ENCODE measurements at regions not wholly inside any gene's neighbourhood (a gene's known extent, or its start where the extent isn't known, plus 50 kb on each side); places are given as distances from the start of the nearest gene placed in this dataset.

DNA sequence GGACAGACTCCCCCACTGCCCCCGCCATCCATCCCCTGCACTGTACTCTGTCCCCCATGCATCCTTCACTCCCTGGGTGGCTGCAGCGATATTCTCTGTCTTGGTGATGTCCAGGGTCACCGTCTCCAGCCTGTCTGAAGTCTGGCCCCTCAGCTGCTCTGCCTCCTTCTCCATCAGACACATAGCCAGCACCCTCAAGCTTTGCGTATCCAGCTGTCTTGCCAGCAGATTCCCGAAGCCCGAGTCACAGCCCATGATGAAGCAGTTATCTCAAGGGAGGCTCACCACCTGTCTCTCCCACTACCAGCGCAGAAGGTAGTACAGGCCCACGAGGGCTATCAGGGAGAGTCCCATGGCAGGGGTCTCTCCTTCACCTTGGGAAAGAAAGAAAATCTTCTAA, 77.8 kb downstream of the HSD17B6 start:
- H3K27ac ChIP-seq: no peak overlapping the region
- TF ChIP-seq, protein P1, sequence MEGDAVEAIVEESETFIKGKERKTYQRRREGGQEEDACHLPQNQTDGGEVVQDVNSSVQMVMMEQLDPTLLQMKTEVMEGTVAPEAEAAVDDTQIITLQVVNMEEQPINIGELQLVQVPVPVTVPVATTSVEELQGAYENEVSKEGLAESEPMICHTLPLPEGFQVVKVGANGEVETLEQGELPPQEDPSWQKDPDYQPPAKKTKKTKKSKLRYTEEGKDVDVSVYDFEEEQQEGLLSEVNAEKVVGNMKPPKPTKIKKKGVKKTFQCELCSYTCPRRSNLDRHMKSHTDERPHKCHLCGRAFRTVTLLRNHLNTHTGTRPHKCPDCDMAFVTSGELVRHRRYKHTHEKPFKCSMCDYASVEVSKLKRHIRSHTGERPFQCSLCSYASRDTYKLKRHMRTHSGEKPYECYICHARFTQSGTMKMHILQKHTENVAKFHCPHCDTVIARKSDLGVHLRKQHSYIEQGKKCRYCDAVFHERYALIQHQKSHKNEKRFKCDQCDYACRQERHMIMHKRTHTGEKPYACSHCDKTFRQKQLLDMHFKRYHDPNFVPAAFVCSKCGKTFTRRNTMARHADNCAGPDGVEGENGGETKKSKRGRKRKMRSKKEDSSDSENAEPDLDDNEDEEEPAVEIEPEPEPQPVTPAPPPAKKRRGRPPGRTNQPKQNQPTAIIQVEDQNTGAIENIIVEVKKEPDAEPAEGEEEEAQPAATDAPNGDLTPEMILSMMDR (conservative IDR thresholded peaks at IDR 0.05): no peak

DNA sequence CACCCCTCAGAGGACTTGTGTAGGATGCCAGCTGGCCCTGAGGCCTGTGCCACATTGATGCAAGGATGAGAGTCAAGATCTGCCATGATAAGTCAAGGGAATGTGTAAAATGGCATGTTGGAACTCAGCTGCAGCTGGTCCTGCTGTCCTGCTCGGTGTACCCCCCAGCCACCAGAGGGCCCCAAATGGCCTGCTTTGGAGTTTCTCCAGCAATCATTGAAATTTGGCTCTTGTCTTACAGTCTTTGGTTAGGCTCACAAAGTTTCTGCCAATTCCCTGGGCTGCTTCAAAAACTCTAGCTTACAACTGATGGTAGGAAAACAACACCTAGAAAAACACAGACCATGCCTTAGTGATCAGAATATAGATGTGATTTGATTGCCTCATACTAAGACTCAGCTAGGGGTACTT, 76.8 kb downstream of the HSD17B6 start:
- H3K27ac ChIP-seq: no peak overlapping the region
- TF ChIP-seq, protein P1 (conservative IDR thresholded peaks at IDR 0.05): peak; percentile 49

DNA sequence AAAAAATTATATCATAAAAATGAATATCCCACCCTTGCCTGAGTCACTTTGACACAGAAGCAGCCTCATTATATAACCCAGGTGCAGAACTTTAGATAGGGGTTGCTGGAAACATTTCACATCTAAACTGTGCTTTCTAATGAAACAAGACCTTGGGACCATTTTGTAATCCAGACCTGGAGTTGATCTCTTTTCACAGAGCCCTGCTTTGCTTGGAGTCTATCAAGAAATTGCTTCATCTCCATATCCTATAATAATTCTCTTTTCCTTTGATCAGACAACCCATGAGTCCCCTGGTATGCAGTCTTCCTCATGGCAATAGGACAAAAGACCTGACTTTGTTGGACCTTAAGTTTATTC, 76.3 kb downstream of the HSD17B6 start:
- H3K27ac ChIP-seq: no peak overlapping the region
- TF ChIP-seq, protein P1 (conservative IDR thresholded peaks at IDR 0.05): no peak

DNA sequence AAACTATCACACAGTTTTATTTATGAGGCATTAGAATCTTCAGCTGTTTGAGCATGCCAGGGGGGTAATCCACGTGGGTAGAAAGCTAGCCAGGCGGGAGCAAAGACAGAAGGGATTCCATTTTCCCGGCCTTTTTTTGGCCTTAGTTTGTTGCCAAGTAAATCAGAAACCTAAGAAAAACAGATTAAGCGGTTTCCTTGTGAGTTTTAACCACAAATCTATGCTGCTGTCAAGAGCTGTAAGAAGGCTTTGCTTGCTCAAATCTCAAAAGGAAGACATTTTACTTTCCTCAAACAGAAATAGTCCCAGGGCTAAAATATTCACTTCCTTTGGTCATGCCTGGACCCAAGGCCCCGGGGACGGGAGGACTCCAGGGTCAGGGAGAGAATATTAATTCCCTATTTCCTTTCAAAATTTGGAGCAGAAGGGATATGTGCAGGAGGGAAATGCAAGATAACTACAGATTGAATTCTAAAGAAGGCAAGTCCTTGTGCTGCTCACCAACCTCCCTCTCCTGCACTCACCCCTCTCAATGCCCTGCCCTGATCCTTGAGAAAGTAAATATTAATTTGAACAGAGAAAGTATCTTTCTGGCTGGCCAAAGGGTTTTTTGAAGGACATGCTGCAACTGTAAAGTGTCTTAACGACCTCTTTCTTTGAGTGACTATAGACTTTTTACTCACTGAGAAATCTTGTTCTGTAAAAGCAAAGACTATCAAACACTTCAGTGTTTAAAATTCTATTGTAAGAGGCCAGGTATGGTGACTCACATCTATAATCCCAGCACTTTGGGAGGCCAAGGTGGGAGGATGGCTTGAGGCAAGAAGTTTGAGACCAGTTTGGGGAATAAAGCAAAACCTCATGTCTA, 75.7 kb downstream of the HSD17B6 start:
- TF ChIP-seq, protein P1 (conservative IDR thresholded peaks at IDR 0.05): no peak
- H3K27ac ChIP-seq: no peak overlapping the region

Data from VCaP (cell line).